Ecto neural progenitor cell (in vitro differentiated cells): ENCODE measurements at regions not wholly inside any gene's neighbourhood (a gene's known extent, or its start where the extent isn't known, plus 50 kb on each side); places are given as distances from the start of the nearest gene placed in this dataset.

Experiments
- DNase-seq: peaks from one replicate; pipeline ENCODE4 v3.0.0-alpha.2; 2018; ENCODE audit warnings: low spot score

- DNase-seq, result no peak
These were observed 829.0 kb upstream of the SALL3 start for GRCh38 chr18:78150590-78150989.

DNA sequence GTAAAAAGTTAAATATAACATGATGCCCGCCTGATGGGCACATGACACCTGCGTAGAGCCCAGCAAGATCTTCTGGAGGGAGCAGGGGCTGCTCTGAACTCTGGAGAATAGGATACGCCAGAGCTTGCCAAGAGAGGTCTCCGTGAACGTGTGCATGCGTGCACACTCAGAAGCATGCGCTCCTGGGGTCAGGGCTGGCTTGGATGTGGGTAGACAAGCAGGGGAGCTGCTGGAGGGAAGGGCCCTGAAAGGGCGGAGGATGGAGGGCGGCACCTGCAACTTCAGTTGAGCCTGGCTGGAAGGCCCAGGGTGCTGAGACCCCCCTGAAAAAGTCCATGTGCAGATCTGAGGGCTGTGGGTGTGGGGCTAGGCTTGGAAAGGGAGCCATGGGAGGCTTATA is 828.4 kb upstream of the SALL3 start:
- DNase-seq, result no peak

DNA sequence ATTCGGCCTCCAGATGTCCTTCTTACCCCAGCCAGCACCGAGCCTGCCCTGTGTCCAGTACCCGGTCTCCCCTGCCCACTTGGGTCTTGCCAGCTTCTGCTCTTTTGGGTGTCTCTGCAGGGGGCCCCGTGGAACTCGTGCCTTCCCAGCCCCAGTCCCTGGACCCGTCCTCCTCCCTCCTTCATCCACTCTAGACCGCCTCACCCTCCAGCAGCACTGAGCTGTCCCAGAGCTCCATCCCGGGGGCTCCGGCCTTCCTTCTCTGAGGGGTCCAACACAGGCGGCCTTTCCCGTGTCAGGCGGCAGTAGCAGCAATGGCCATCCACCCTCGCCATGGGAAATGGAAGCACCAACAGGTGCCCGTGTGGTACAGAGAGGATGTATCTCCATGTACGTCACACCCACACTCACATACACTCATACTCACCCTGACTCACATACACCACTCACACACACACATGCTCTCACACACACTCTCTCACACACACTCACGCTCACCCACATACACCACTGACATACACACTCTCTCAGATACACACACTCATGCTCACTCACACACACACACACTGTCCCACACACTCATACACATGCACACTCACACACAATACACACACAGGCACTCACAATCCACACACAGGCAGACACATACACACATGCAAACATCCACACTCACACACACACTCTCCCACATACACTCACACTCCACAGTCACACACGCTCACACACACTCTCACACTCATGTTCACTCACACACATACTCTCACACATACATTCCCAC is 827.5 kb upstream of the SALL3 start:
- DNase-seq, result no peak

GRCh38 chr18:78153362-78153761 is 826.3 kb upstream of the SALL3 start:
- no peak for DNase-seq

DNA sequence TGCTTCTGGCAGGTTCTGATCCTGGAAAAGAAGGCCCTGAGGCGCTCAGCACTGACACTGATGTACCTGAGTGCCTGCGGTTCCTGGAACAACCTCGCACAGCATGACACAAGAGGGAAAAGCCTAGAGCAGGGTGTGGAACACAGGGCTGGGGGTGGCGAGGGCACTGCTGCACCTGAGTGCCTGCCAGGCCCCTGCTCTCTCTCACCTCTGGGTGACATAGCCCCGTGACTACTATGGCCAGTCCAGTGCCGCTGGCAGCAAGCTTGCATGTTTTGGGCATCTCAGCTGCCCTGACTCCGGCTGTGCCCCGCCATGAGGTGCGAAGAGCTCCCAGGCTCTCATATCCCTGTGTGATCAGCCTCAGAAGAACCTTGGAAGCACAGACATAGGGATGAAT is 825.2 kb upstream of the SALL3 start:
- DNase-seq, result no peak

DNA sequence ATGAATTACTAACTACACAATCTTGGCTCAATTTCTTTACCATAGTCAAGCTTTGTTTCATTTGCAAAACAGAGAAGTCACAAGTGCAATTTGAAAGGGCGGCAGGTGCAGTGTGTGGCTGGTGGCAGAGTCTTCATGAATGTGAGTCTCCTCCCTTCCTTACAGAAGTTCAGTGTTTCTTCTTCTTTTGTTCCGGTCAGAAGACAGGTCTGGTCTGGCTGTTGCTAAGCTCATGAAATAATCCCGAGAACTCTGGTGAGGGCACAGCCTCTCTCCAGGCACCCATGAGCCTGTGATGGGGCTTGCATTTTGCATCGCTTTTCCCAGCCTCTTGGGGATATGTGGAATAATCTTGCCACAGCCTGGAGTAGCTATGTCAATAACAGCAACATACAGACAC is 824.8 kb upstream of the SALL3 start:
- no peak for DNase-seq

- no peak for DNase-seq
These were observed 823.2 kb upstream of the SALL3 start for GRCh38 chr18:78156466-78156865.

DNA sequence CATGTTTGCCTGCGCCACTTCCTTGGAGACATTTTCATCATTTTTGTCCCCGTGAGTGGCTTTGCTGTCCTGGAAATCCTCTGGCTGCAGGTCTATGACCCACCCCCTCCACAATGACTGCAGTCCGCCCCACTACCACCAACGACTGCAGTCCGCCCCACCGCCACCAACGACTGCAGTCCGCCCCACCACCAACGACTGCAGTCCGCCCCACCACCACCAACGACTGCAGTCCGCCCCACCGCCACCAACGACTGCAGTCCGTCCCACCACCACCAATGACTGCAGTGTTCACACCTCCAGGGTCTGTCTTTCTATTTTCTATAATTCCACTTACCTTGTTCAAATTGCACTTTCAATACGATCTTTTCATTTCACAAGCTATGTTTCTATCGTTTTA is 820.7 kb upstream of the SALL3 start:
- no peak for DNase-seq

DNA sequence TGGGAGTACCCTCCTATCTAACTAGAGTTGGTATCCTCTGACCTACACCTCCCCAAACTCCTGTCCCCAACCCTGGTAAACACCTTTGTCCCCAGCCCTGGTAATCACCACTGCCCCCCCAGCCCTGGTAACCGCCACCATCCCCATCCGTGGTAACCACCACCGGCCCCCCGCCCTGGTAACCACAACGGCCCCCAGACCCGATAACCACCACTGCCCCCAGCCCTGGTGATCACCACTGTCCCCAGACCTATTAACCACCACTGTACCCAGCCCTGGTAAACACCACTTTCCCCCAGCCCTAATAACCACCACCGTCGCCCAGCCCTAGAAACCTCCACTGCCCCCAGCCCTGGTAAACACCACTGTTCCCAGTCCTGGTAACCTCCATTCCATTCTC is 820.2 kb upstream of the SALL3 start:
- no peak for DNase-seq

DNA sequence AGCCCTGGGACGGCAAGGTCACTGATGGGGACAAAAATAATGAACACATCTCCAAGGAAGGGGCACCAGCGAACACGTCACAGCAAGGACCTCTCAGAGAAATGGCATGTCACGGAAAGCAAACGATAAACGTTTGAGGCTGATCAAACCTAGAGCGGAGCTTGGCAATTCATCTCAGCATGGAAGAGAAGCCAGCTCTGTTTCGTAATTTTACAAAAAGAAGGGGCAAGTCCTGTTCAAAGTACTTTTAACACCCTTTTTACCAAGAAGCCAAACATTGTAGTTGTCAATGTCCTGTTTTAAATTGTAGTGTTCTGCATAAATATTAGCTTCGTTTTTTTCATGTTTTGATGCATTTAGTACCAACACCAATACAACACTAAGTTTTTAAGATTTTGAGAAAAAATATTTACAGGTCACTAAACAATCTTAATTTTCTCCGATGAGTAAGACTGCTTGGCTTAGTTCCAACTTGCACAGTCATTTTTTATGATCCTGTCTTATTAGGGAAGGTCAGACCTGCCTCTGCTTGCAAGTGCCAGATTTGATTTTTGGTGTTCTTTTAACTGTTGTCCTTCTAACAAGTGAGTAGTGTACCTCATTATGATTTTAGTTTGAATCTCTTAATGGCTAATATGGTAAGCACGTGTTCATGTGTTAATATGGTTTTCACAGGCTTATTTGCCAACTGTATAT is 818.5 kb upstream of the SALL3 start:
- no peak for DNase-seq

DNA sequence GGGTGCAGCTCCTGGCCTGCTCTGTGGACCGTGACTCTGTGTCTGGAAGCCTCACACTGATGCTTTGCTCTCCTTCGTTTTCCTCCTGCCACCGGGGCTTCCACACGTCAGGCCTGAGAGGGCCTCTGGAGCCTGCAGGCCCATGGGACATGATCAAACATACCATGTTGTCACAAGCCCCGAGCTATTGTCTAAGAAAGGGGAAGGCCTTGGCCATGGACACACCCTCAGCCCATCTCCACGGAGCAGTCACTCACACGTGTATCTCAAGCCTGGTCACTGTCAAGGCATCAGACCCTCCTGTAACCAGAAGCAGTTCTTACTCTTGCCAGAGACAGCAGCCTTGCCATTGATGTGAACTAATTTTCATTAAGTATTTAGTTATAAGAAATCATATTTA is 814.1 kb upstream of the SALL3 start:
- no peak for DNase-seq

GRCh38 chr18:78168526-78168925 is 811.1 kb upstream of the SALL3 start:
- DNase-seq, result no peak

DNA sequence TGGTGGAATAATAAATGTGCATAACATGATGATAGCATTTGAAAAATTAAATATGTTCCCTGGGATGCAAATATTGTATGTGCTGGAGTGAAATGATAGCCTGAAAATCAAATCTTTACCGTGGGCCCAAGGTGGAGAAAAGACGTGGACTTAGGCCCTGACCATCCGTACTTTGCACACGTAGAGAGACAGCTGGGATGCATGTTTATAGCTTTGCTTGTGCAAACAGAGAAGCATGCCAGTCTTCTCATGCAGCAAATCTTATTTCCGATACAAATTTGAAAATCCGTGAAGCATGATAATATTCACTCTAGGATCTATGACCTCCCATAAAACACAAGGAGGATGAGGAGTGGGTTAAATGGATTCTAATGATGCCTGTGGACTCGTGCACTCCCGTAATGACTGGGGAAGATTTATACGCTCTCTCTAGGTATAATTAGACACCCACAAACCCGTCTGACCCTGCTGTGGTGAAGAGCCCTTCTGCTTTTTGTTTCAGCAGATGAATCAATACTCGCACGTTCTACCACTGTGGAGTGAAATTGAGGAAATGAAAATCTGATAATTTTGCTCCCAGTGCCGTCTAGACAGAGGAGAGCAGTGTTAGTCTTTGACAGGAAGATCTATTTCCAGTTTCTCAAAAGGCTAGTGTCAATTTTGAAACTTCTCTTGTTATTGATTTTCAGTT is 810.3 kb upstream of the SALL3 start:
- DNase-seq, result no peak

GRCh38 chr18:78171954-78172353 is 807.7 kb upstream of the SALL3 start:
- no peak for DNase-seq

- no peak for DNase-seq
These were observed 804.9 kb upstream of the SALL3 start for GRCh38 chr18:78174737-78175136.

DNA sequence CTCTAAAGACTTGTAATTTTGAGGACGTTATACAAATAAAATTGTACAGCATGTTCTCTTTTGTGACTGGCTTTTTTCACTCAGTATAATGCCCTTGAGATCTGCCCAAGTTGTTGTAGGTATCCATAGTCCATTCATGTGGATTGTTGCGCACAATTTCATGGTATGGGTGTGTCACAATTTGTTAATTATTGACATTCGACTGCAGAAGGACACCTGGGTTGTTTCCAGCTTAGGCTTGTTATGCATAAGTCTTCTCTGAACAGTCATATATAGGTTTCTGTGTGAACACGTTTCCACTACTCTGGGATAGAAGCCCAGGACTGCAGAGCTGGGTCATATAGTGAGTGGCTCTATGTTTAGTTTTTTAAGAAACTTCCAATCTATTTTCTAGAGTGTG is 800.8 kb upstream of the SALL3 start:
- DNase-seq, result no peak

DNA sequence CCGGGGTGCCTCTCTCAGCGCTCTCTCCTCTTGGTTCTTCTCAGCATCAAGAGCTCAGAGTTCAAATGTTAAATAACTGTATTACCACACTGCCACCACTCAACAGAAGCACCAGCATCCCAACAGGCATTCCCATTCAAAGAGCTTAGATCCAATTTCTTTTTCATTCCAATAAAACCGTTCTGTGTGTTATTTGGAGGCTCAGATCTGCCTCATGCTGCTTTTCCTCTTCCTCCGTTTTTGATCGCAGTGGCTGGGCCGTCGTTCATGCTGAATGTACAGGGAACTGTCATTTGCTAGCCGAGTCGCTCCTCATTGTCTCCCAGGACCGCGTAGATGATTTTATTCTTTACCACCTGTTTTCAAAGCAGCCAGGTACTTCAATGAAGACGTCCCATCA is 798.9 kb upstream of the SALL3 start:
- DNase-seq, result no peak

DNA sequence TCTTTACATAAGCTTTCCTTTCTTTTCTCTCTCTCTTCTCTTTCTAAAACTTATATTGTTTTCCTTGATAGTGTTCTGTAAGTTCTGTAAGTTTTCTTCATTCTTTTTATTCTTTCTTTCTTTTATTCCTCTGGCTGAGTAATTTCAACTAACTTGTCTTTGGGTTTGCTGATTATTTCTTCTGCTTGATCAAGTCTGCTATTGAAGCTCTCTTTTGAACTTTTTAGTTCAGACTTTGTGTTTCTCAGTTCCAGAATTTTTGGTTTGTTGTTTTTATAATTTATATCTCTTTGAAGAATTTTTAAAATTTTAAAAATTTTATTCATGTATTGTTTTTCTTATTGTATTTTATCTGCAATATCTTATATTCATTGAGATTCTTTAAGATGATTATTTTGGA is 795.8 kb upstream of the SALL3 start:
- no peak for DNase-seq

DNA sequence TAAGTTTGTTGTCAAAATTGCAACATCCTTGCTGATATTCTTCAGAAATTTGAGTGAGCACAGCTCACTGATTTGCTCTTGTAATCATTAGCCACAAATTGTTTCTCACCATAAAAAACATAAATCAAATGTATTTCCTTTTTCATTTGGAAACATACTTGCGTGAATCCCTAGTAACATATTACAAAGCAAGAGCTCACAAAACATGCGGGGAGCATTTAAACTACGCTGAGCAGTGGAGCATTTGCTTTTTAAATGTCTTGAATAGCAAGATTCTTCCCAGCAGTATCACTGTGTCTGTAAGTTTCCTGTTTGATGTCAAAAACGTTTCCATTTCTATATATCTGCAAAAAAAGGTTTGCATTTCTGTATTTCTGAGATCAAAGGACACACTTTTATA is 788.3 kb upstream of the SALL3 start:
- no peak for DNase-seq

DNA sequence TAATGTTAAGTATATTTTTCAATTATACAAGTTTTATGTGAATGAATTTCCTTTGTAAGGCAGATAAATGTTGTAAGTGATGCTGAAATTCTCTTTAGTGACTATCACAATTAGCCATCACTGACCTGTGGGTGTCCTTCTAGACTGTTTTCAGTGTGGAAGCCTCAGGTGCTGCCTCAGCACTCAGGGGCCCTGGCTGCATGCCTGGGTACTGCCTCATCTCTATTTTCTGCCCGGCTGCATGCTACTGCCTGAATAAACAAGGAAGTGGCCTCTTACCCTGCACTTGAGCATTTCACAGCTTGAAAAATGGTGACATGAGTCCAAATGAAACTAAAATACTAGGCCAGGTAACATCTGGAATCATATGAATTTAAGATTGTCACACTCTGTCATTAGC is 787.6 kb upstream of the SALL3 start:
- DNase-seq, result no peak

- DNase-seq, result no peak
These were observed 783.3 kb upstream of the SALL3 start for GRCh38 chr18:78196280-78196679.

- no peak for DNase-seq
These were observed 780.6 kb upstream of the SALL3 start for GRCh38 chr18:78199002-78199401.

- no peak for DNase-seq
These were observed 780.0 kb upstream of the SALL3 start for GRCh38 chr18:78199611-78200010.
